ENCODE measurements at regions not wholly inside any gene's neighbourhood (a gene's known extent, or its start where the extent isn't known, plus 50 kb on each side); places are given as distances from the start of the nearest gene placed in this dataset.

DNA sequence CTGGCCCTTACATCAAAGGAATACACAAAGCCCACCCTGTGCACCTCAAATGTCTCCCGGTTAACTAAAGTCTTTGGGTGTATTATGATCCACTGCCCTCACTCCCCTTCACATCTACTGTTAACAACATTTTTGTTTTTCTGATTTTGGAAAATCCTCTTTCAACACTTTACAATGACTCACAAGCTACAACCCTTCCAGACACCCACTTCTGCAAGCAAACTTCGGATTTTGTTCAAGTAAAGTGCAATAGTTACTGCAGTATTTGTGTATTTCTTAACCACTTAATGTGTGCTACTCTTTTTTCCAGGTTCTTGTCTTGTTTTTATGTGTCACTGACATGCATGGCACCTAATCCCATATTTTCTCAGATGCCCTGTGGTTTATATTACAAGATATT is 101.1 kb downstream of the EDNRB start:
- H2AFZ ChIP-seq, result no peak overlapping the region
- no peaks in the 10 kb centered on the region for H3K27me3 ChIP-seq
- 67% methylated on average over 2 of the region's 2 CpGs for WGBS (ENCODE audit: low lambda C conversion rate, missing lambda C conversion rate)
- H3K27ac ChIP-seq, result no peak overlapping the region
- H3K4me3 ChIP-seq, result no peak overlapping the region
- no peaks in the 10 kb centered on the region for H3K4me1 ChIP-seq (ENCODE audit: insufficient read depth)
- no peaks in the 10 kb centered on the region for H4K20me1 ChIP-seq (ENCODE audit: insufficient read depth, poor library complexity, severe bottlenecking)
- no peak for TF ChIP-seq EZH2phosphoT487 (IDR thresholded peaks at IDR 0.05; ENCODE audit: low read depth, severe bottlenecking, unreplicated experiment)
- TF ChIP-seq EZH2 (IDR thresholded peaks at IDR 0.05; ENCODE audit: borderline replicate concordance), result no peak
- H3K9me2 ChIP-seq (replicated peaks; ENCODE audit: insufficient read depth), result no peaks in the 10 kb centered on the region
- DNase-seq (ENCODE audit: low spot score), result no peak
- no peaks in the 10 kb centered on the region for H3K36me3 ChIP-seq (replicated peaks; ENCODE audit: insufficient read depth, low read depth)
- H3K79me2 ChIP-seq, result no peaks in the 10 kb centered on the region
- H3K4me2 ChIP-seq, result no peak overlapping the region
- H3K9me3 ChIP-seq (ENCODE audit: low read depth), result no peaks in the 10 kb centered on the region

DNA sequence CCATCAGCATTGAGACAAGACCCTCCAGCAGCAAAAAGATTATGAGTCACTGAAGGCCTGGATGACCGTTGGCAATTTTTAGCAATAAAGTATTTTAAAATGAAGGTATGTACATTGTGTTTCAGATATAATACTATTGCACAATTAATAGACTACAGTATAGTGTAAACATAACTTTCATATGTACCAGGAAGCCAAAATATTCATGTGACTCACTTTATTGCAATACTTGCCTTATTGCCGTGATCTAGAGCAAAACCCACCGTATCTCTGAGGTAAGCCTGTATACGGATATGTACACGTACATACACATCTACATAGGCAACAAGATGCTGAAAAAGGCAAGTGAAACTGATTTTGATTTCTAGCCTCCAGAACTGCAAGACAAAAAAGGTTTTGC is 103.3 kb downstream of the EDNRB start:
- no peaks in the 10 kb centered on the region for H3K4me1 ChIP-seq (ENCODE audit: insufficient read depth)
- H3K4me3 ChIP-seq, result no peak overlapping the region
- no peak for DNase-seq (ENCODE audit: low spot score)
- H3K4me2 ChIP-seq, result no peak overlapping the region
- H3K27me3 ChIP-seq, result no peaks in the 10 kb centered on the region
- no peaks in the 10 kb centered on the region for H3K9me3 ChIP-seq (ENCODE audit: low read depth)
- no peaks in the 10 kb centered on the region for H3K79me2 ChIP-seq
- TF ChIP-seq EZH2phosphoT487 (IDR thresholded peaks at IDR 0.05; ENCODE audit: low read depth, severe bottlenecking, unreplicated experiment) (no peak), EZH2 (IDR thresholded peaks at IDR 0.05; ENCODE audit: borderline replicate concordance) (no peak)
- TF ChIP-seq, protein P1, sequence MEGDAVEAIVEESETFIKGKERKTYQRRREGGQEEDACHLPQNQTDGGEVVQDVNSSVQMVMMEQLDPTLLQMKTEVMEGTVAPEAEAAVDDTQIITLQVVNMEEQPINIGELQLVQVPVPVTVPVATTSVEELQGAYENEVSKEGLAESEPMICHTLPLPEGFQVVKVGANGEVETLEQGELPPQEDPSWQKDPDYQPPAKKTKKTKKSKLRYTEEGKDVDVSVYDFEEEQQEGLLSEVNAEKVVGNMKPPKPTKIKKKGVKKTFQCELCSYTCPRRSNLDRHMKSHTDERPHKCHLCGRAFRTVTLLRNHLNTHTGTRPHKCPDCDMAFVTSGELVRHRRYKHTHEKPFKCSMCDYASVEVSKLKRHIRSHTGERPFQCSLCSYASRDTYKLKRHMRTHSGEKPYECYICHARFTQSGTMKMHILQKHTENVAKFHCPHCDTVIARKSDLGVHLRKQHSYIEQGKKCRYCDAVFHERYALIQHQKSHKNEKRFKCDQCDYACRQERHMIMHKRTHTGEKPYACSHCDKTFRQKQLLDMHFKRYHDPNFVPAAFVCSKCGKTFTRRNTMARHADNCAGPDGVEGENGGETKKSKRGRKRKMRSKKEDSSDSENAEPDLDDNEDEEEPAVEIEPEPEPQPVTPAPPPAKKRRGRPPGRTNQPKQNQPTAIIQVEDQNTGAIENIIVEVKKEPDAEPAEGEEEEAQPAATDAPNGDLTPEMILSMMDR (IDR thresholded peaks at IDR 0.05; ENCODE audit: poor library complexity), result no peak
- H3K36me3 ChIP-seq (replicated peaks; ENCODE audit: insufficient read depth, low read depth), result no peaks in the 10 kb centered on the region
- no peaks in the 10 kb centered on the region for H4K20me1 ChIP-seq (ENCODE audit: insufficient read depth, poor library complexity, severe bottlenecking)
- 89% methylated on average over 5 of the region's 5 CpGs for WGBS (ENCODE audit: low lambda C conversion rate, missing lambda C conversion rate)
- no peak overlapping the region for H3K27ac ChIP-seq
- no peak overlapping the region for H2AFZ ChIP-seq
- no peaks in the 10 kb centered on the region for H3K9me2 ChIP-seq (replicated peaks; ENCODE audit: insufficient read depth)
